NCI-H146 (cell line): ENCODE measurements at regions not wholly inside any gene's neighbourhood (a gene's known extent, or its start where the extent isn't known, plus 50 kb on each side); places are given as distances from the start of the nearest gene placed in this dataset.

Experiments used
- DNase-seq: peaks from one replicate; lab custom pipeline; 2025; lab: John Stamatoyannopoulos, UW

DNA sequence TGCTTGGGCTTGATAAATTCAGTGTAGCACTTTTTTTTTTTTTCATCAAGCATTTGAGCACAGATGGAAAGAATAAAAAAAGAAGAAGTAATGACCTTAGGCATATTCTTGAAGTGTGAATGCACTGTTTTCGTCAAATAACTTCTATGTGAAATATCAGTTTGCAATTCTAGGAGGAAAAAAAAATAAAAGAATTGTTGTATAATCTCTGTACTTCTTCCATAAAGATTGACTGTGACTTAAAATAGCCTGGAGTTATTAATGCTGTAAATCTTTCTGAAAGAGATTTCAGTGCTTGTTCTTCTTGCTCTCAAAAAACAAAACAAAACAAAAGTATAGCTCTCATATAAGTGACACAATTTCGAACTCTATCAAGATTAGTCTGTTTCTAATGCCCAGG lies 536.9 kb upstream of the ZNF608 start:
- DNase-seq = no peak

DNA sequence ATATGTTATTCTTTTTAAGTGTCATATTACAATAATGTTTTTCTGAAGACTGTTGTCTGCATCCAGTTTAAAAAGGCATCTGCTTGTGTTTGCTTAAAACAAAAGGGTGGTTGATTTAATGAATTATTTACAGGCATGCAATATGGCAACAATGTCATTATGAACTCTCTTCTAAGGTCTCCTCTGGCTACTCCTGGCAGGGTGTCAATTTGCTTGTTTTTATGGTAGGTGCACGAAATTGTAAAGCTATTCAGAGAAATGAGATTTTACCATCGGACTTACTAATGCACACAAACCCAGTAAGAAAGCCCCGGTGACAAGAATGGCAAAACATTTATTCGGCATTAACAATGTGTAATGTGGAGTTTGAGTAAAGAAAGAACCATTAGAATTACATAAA lies 539.8 kb upstream of the ZNF608 start:
- peak; percentile 6 for DNase-seq

DNA sequence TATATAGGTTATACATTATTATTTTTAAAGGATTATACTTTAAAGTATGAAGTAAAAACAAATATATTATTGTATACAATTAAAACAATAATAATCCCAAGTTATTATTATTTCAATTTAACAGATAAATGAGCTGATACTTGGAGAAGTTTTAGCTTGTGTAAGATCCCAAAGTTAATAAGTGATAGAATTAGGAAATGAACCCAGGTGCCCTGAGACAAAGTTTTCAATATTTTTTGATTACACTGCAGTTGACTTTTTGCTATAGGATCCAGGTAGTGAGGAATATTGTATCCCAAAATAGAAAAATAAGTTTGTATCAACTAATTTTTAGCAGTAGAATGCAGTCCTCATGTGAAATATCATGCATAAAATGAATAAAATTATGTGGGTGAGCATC lies 543.2 kb upstream of the ZNF608 start:
- DNase-seq = no peak

GRCh38 chr5:125290935-125291334 lies 544.5 kb upstream of the ZNF608 start:
- no peak for DNase-seq

DNA sequence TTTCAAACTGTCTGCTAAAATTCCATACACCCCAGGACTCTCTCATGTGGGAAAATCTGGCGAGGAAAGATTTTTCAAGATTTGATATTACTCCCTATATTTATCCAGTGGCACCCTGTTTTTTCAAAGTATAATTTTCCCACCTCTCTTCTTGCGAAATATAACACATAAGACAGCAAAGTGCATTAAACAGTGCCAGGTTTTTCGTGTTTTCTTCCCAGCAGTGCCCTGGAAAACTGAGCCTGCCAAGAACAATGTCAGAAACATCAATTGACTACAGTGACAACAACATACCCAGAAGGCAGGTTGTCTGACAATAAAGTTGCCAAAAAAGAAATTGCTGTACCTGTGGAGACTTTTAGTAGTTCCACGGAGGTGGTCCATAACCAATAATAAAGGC lies 545.0 kb upstream of the ZNF608 start:
- DNase-seq = no peak

- no peak for DNase-seq
Measured at GRCh38 chr5:125293223-125293622, 546.8 kb upstream of the ZNF608 start.

- DNase-seq = no peak
Measured at GRCh38 chr5:125293726-125294125, 547.3 kb upstream of the ZNF608 start.

GRCh38 chr5:125294844-125295243 lies 548.4 kb upstream of the ZNF608 start:
- no peak for DNase-seq

GRCh38 chr5:125295405-125295872 lies 549.0 kb upstream of the ZNF608 start:
- DNase-seq = no peak

DNA sequence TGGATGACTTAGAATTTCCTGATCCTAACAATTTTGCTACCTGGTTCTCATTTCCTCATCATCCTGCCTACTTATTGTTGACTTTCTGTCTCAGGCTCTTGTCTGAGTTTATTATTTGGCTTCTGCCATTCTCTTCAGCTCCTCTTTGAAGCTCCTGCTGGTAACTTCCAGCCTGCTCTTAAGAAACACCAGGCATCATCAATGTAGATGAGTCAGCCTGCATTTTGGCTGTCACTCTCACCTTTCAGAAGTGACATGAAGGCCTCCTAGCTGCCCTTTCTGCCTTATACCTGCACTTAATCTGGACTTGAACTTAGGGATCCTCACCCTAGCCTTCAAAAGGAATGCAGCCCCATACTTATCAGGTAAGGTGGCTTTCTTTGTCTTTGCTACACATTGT lies 551.8 kb upstream of the ZNF608 start:
- DNase-seq = no peak

- no peak for DNase-seq
Measured at GRCh38 chr5:125298746-125299379, 552.4 kb upstream of the ZNF608 start.

DNA sequence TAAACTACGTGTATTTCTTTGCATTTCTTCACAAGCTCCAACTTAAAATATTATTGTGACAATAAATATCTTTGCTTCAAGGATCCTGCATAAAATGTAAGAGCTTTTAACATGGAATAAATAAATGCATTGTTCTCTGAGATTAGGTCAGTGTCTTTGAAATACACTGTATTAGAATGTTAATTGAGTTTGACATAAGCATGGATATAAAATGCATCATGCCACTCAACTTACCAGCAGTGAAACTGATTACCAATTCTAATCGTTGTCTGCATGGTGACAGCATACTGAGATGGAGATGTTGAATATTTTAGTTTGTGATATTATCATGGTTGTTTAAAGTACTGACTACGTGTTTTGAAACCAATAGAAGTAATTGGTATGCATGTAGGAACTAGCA lies 555.3 kb upstream of the ZNF608 start:
- DNase-seq = no peak

- DNase-seq = no peak
Measured at GRCh38 chr5:125302577-125302976, 556.1 kb upstream of the ZNF608 start.

DNA sequence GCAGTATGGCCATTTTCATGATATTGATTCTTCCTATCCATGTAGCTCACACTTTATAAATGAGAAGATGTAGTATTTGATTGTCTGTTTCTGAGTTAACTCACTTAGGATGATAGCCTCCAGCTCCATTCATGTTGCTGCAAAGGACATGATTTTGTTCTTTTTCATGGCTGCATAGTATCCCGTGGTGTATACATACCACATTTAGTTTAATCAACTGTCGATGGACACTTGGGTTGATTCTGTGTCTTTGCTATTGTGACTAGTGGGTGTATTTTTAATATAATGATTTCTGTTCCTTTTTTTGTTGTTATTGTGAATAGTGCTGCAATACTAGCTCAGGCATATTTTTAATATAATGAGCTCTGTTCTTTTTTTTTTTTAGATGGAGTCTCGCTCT lies 560.3 kb upstream of the ZNF608 start:
- no peak for DNase-seq

DNA sequence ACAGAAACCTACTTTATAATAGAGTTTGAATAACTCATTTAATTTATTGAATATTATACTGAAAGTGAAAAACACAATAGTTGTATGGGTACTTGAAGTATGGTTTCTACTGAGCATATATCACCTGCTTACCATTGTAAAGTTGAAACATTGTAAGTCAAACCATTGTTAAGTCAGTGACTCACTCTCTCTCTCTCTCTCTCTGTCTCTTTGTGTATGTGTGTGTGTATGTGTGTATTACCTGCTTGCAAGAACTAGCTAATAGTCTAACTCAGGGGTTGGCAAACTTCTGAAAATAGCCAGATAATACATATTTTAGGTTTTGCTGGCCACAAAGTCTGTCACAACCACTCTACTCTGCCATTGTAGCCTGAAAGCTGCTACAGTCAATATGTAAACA lies 564.3 kb upstream of the ZNF608 start:
- no peak for DNase-seq

DNA sequence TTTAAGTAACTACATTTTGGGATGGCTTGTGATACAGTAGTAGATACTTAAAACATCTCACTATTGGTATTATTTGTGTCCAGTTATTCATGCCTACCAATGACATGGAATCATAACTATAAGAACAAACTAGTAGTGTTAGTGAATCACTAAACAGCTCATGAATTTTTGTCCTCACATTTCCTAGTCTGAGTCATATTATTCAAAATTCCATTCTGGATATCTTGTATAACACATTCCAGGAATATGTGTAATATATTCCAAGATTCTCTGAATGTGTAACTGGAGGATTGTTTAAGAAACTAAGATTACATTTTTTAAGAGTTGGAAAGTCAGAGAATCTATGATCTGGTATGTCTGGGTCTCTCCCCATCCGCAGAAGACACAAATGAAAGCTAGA lies 565.3 kb upstream of the ZNF608 start:
- DNase-seq = no peak

- DNase-seq = no peak
Measured at GRCh38 chr5:125313555-125313954, 567.1 kb upstream of the ZNF608 start.

- DNase-seq = no peak
Measured at GRCh38 chr5:125315306-125315705, 568.9 kb upstream of the ZNF608 start.

GRCh38 chr5:125316391-125316790 lies 570.0 kb upstream of the ZNF608 start:
- no peak for DNase-seq

GRCh38 chr5:125316915-125317535 lies 570.6 kb upstream of the ZNF608 start:
- no peak for DNase-seq

DNA sequence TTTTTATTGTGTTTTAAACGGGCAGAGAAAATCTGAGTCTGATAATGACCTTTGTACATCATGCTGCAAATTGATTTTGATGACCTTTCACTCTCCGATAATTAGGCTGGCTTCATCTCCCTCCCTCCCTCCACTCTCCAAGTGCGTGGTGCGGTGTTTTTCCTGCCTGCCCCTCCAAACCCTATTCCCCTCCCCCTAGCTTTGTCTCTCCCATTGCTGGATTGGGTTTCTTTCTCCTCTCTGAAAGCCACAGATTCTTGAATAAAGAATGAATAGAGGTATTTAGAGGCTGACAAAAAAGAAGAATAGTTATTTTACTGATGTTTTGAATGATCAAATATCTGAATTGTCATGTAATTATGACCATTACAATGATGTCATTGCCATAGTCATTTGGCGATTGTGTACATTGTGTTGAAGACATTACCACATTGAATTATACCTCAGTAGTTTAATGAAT lies 571.1 kb upstream of the ZNF608 start:
- peak; percentile 95 for DNase-seq

GRCh38 chr5:125321654-125322053 lies 575.2 kb upstream of the ZNF608 start:
- no peak for DNase-seq

GRCh38 chr5:125323613-125324012 lies 577.2 kb upstream of the ZNF608 start:
- DNase-seq = no peak
